ENCODE measurements at regions not wholly inside any gene's neighbourhood (a gene's known extent, or its start where the extent isn't known, plus 50 kb on each side); places are given as distances from the start of the nearest gene placed in this dataset.

DNA sequence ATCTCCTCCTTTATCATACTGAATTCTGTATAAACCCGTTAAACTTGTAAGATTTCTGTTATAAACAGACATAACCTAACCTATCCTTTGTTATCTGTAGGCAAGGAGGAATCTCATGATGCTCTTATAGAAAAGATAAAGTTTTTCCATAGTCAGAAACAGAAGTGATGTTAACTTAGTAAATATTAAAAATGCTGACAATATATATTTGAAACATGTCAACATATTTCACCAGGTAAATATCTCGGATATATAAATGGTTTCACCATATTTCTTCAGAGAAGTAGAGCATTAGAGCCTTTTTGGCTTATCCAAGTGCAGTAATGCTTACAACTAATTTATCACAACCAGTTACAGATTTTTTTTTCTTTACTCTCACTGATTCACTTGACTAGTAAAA lies 625.9 kb downstream of the PDHA2 start:
- Histone ChIP-seq H3K36me3 (ENCODE audit: control insufficient read depth, low read length) (no peaks in the 10 kb centered on the region), H3K9me3 (ENCODE audit: control insufficient read depth, insufficient read depth, low read length) (no peaks in the 10 kb centered on the region), H3F3A (ENCODE audit: control insufficient read depth, insufficient read depth) (no peaks in the 10 kb centered on the region), H3K4me3 (ENCODE audit: low read length) (no peak overlapping the region), H3K9me2 (replicated peaks; ENCODE audit: control insufficient read depth, low read length) (no peaks in the 10 kb centered on the region; the same call in 1 of the 2 replicates), H3K27ac (ENCODE audit: low read depth, low read length) (no peak overlapping the region), H4K20me1 (ENCODE audit: control insufficient read depth, insufficient read depth, low read depth, low read length) (no peaks in the 10 kb centered on the region), H3K79me2 (ENCODE audit: control insufficient read depth, low read length) (no peaks in the 10 kb centered on the region), H3K27me3 (ENCODE audit: control insufficient read depth, low read length) (no peaks in the 10 kb centered on the region), H3K4me2 (ENCODE audit: low read length) (no peak overlapping the region), H3K4me1 (ENCODE audit: control insufficient read depth, low read length) (no peaks in the 10 kb centered on the region)
- TF ChIP-seq CTCF (IDR thresholded peaks at IDR 0.05; ENCODE audit: low read depth, low read length, poor library complexity, severe bottlenecking) (no peak), EZH2phosphoT487 (IDR thresholded peaks at IDR 0.05; ENCODE audit: borderline replicate concordance, low read length) (no peak)

DNA sequence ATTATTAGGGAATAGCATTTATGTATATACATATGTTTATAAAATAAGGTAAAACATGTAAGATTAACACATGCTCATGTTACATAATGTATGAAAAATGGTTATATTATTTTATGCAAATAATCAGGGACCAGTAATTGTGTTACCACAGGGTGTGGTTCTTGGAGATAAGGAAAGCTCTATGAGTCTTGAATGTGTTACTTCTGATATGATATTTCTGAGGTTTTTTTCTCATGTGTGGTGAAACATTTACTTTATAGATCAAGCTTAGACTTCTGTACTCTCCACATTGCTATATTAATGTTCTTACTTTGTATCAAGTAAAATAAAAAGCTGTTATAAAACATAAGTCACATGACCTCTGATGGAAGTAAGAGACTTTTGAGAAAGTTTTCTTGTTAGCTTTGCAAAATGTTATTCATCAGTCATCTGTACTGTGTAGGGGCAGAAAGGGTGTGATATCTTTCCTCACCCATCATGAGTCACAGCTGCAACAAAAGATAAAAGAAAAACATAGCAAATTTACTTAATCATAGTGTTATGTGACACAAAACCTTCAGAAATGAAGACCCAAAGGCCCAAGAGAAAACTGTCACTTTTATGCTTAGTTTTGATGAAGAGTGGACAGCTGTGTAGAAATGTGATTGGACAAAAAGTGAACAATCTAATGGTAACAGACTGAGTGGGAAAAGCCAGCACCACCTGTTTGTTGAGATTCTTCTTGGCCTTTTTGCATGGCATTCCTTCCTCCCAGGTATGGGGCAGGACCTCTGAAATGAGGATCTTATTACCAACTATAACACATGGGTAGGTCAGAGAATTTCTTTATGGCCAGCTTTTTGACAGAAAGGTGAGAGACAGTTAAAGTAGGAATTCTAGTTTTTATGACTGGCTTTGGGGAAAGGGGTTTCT lies 632.3 kb downstream of the PDHA2 start:
- no peak overlapping the region for H3K27ac ChIP-seq (ENCODE audit: low read depth, low read length)
- no peak for TF ChIP-seq EZH2phosphoT487 (IDR thresholded peaks at IDR 0.05; ENCODE audit: borderline replicate concordance, low read length)
- no peaks in the 10 kb centered on the region for H3K9me3 ChIP-seq (ENCODE audit: control insufficient read depth, insufficient read depth, low read length)
- H3K4me3 ChIP-seq (ENCODE audit: low read length): no peak overlapping the region
- H3K79me2 ChIP-seq (ENCODE audit: control insufficient read depth, low read length): no peaks in the 10 kb centered on the region
- H3F3A ChIP-seq (ENCODE audit: control insufficient read depth, insufficient read depth): no peaks in the 10 kb centered on the region
- H3K36me3 ChIP-seq (ENCODE audit: control insufficient read depth, low read length): no peaks in the 10 kb centered on the region
- no peak overlapping the region for H3K4me2 ChIP-seq (ENCODE audit: low read length)
- no peaks in the 10 kb centered on the region for H4K20me1 ChIP-seq (ENCODE audit: control insufficient read depth, insufficient read depth, low read depth, low read length)
- no peaks in the 10 kb centered on the region for H3K9me2 ChIP-seq (replicated peaks; ENCODE audit: control insufficient read depth, low read length)
- no peaks in the 10 kb centered on the region for H3K4me1 ChIP-seq (ENCODE audit: control insufficient read depth, low read length)
- H3K27me3 ChIP-seq (ENCODE audit: control insufficient read depth, low read length): no peaks in the 10 kb centered on the region

GRCh38 chr4:96473246-96473645 lies 633.4 kb downstream of the PDHA2 start:
- no peak for TF ChIP-seq EZH2phosphoT487 (IDR thresholded peaks at IDR 0.05; ENCODE audit: borderline replicate concordance, low read length)
- no peak for TF ChIP-seq CTCF (IDR thresholded peaks at IDR 0.05; ENCODE audit: low read depth, low read length, poor library complexity, severe bottlenecking)
- no peaks in the 10 kb centered on the region for H3K9me3 ChIP-seq (ENCODE audit: control insufficient read depth, insufficient read depth, low read length)
- H3K4me3 ChIP-seq (ENCODE audit: low read length): no peak overlapping the region

More at GRCh38 chr4:96473246-96473645, 633.4 kb downstream of the PDHA2 start:
- Histone ChIP-seq H3K4me1 (ENCODE audit: control insufficient read depth, low read length) (no peaks in the 10 kb centered on the region), H3K79me2 (ENCODE audit: control insufficient read depth, low read length) (no peaks in the 10 kb centered on the region), H3K27me3 (ENCODE audit: control insufficient read depth, low read length) (no peaks in the 10 kb centered on the region), H3K4me2 (ENCODE audit: low read length) (no peak overlapping the region), H3K27ac (ENCODE audit: low read depth, low read length) (no peak overlapping the region), H3F3A (ENCODE audit: control insufficient read depth, insufficient read depth) (no peaks in the 10 kb centered on the region), H4K20me1 (ENCODE audit: control insufficient read depth, insufficient read depth, low read depth, low read length) (no peaks in the 10 kb centered on the region), H3K36me3 (ENCODE audit: control insufficient read depth, low read length) (no peaks in the 10 kb centered on the region), H3K9me2 (replicated peaks; ENCODE audit: control insufficient read depth, low read length) (no peaks in the 10 kb centered on the region)

Measured in DOHH2 (cell line).